HG03354 (cell line): ENCODE measurements at regions not wholly inside any gene's neighbourhood (a gene's known extent, or its start where the extent isn't known, plus 50 kb on each side); places are given as distances from the start of the nearest gene placed in this dataset.
A peak's percentile ranks its signal among the peaks of the same experiment; 100 is the strongest.
"Not testable (repeated sequence)": the region's sequence is repeated elsewhere in the genome, so short reads cannot be mapped to it uniquely, and the experiment has no call there.

Experiments
- ATAC-seq: cut with Tn5 transposase; IDR thresholded peaks from one replicate; pipeline ENCODE4 v1.9.1; 2021; ENCODE audit warnings: mild to moderate bottlenecking; ENCODE audit not compliant: unreplicated experiment, poor library complexity, severe bottlenecking

DNA sequence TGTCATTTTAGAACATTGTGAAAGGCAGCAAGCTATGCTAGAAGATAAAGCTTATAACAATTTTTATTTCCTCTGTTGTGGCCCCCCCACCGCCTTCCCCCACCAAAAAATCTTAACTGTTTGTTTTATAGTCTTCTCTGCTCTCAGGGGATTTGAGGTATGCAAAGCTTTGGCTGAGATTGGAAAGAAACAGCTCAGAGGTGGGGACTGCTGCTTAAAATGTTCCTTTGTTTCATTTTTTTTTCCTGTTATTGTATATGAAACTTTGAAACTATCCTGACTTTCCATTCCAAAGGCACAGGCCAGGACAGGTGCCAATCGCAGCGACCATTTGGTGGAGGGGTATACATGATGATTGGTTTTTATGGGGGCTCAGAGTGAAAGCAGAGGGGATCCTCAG lies 114.7 kb upstream of the PHACTR1 start:
- ATAC-seq = no peak

DNA sequence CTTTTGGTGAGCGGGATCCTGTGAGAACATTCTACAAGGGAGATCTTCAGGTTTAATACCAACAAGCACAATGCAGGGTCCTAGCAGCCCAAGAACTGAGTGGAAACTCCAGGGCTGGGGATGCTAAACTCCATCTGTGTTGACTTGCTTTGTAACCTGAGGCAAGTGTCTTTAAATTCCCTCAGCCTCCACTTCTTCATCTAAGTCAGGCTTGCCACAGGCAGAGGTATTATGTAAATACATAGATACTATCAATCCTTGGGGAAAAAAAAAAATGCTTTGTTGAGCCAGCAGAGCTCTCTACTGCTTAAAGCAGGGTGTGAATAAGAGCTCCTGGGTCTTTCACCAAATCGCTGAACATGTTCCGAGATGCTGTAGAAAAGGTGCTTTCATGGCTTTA lies 114.2 kb upstream of the PHACTR1 start:
- ATAC-seq = no peak

- no peak for ATAC-seq
These were observed 113.5 kb upstream of the PHACTR1 start for GRCh38 chr6:12602951-12603672.

DNA sequence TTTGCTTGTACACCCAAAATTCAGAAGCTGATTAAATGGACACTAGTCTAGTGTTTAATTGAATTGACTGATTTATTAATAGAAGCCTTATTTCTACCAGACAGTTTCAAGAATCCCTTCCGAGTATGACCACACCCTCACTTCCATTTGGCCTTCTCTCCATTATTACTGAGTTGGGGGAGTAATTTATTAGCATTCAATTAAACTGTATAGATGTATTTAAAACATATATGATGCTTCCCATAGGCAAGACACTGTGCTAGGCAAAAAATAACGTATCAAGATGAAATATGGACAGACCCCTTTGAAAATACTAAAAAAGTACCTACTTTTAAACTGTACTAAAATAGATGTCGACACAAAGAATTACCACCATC lies 112.9 kb upstream of the PHACTR1 start:
- no peak for ATAC-seq

DNA sequence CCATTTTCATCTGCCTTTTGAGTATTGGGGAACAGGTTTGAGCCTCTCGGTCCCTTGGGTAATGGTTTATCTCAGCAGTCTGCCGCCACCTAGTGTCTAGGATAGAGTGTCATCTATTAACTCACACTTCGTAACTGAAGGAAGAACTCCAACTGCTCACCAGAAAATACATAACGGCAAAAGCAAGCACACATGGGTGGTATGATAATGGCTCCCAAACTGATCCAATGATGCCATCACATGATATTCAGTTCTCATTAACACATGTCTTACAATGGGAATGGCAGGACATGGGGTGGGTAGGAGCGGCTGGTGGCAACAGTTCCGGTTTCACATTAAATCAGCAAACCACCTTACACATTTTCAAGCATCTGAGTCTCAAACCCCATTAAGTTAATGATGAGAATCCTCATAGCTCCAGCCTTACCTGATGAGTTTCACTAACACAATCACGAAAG lies 110.7 kb upstream of the PHACTR1 start:
- ATAC-seq = peak; percentile 59

GRCh38 chr6:12606616-12607015 lies 110.0 kb upstream of the PHACTR1 start:
- ATAC-seq = no peak

DNA sequence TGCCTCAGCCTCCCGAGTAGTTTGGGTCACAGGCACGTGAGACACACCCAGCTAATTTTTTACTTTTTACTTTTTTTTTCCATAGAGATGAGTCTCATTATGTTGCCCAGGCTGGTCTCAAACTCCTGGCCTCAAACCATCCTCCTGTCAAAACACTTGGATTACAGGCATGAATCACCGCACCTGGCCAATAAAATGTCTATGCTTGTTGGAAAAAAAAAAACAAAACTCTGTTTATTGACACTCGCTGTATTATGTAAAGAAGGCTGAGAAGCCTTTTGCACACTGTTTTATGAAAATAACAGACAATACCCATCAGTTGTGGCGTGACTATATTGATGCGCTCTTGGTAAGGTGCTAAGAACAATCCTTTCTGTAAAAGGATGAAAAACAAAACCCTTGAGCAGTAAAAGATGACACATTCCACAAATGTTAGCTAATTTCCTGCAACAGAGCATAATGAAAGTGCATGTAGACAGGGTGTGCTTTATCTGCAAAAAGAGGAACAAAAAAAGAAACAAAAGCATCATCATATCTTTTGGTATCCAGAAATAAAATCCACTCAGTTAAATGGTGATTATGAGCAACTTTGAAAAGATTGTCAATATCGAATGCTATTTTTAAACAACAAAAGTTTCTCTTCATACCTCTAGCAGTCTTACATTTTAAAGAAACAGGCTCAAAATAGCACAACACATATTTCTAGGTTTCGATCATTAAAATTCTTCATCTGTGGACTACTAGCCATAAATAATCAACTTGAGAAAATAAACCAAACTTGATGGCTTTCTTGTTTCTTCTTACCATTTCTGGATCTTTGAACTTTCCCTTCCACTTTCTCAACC lies 108.3 kb upstream of the PHACTR1 start:
- peak; percentile 76 for ATAC-seq

DNA sequence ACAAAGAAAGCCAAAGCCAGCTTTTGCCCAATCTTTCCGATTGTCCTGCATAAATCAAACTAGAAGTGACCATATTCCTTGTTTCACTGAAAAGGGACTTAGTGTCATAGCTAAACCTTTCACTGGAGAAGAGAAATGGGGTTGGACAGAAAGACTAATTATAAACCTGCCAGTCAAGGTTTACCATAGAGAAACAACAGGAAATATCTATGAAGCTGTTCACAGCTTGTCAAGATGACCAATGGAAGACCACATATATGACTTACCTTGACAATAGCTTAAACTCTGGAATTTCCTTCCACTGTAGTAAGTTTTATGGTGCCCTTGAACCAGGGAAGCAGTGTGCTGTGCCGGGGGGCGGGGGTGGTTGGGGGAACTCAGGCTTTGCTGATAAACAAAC lies 107.7 kb upstream of the PHACTR1 start:
- peak; percentile 21 for ATAC-seq

GRCh38 chr6:12609751-12610150 lies 106.8 kb upstream of the PHACTR1 start:
- ATAC-seq = no peak

DNA sequence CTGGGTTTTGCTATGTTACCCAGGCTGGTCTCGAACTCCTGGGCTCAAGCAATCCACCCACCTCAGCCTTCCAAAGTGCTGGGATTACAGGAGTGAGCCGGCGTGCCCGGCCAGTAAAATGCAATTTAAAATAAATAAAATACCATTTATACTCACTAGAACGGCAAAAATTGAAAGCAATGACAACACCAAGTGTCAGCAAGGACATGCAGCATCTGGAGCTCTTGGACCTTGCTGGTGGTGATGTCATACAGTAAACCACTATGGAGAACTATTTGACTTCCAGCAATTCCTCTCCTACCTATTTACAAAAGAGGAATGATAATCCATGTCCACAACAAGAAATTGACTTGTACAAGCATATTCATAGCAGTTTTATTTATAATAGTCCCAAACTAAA lies 105.7 kb upstream of the PHACTR1 start:
- ATAC-seq = no peak

GRCh38 chr6:12613811-12614210 lies 102.8 kb upstream of the PHACTR1 start:
- no peak for ATAC-seq

GRCh38 chr6:12614456-12614855 lies 102.1 kb upstream of the PHACTR1 start:
- no peak for ATAC-seq

DNA sequence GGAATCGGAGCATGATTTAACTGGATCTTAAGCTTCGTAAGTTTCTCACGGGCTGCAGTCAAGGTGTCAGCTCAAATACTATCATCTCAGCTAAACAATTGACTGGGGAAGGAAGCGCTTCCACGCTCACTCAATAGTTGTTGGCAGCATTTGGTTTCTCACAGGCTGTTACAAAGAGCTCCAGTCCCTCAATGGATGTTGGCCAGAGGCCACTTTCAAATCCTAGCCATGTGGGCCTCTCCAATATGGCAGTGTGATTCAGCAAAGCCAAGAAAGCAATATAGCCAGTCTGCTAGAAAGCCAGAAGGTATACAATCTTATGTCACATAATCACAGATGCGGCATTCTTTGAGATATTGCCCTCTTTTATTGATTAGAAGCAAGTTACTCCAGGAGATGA lies 98.3 kb upstream of the PHACTR1 start:
- no peak for ATAC-seq

DNA sequence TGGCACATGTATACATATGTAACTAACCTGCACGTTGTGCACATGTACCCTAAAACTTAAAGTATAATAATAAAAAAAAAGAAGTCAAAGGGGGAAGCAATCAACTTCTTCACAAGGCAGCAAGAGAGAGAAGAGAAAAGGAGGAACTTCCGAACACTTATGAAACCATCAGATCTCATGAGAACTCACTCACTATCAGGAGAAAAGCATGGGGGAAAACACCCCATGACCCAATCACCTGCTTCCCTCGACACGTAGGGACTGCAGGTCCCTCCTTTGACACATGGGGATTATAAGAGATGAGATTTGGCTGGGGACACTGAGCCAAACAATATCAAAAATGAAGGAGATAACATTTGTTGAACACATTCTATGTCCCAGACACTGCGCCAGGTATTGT lies 94.8 kb upstream of the PHACTR1 start:
- ATAC-seq = no peak

DNA sequence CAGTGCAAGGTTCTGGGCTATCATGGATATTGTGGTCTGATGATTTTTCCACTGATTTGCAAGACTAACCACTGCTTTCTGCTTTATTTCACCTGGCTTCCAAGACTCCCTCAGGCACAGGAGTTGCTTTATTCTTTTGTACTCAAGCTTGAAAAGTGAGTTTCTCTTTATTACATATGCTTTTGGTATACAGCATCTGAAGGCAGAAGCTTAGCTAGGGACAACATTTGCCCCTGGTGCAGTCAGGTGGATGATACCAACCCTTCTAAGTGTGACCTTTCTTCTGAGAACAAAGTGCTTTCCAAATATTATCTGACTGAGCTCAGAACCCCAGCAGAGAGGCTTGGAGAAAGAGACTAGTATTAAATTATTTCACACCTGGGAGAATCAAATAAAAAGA lies 94.0 kb upstream of the PHACTR1 start:
- ATAC-seq = no peak

GRCh38 chr6:12624142-12624837 lies 92.3 kb upstream of the PHACTR1 start:
- ATAC-seq = no peak

DNA sequence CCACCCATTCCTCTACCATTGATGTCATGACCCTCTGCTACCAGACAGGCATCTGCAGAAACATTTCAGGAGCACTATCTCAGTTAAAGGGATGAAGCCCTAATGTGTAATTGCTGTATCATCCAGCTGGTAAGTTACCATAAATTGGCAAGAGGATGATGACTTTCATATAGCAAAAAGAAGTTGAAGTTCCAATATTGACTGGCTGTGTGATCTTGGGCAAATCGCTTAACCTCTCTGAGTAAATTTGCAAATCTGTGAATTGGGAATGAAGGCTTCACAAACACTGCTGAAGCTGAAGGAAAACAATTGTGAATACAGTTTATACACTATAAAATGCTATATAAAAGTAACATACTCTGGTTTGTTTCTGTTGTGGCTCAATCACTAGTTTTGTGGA lies 89.5 kb upstream of the PHACTR1 start:
- ATAC-seq = no peak

DNA sequence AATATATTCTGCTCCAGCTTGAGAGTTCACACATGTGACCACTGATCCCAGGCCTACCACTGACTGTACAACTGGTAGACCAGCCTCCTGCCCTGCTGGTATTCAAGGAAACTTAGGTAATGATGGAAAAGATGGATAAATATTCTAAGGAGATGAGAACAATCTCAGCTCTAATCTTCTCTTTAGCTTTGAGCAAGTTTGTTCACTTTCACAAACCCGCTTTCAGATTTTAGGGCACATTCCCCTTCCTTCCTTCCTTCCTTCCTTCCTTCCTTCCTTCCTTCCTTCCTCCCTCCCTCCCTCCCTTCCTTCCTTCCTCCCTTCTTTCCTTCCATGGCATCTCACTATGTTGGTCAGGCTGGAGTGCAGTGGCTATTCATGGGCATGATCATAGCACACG lies 88.2 kb upstream of the PHACTR1 start:
- ATAC-seq = no peak

DNA sequence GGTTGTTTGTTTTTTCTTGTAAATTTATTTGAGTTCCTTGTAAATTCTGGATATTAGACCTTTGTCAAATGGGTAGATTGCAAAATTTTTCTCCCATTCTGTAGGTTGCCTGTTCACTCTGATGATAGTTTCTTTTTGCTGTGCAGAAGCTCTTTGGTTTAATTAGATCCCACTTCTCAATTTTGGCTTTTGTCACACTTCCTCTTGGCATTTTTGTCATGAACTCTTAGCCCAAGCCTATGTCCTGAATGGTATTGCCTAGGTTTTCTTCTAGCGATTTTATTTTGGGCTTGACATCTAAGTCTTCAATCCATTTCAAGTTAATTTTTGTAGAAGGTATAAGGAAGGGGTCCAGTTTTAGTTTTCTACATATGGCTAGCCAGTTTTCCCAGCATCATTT lies 82.8 kb upstream of the PHACTR1 start:
- ATAC-seq = not testable (repeated sequence)

DNA sequence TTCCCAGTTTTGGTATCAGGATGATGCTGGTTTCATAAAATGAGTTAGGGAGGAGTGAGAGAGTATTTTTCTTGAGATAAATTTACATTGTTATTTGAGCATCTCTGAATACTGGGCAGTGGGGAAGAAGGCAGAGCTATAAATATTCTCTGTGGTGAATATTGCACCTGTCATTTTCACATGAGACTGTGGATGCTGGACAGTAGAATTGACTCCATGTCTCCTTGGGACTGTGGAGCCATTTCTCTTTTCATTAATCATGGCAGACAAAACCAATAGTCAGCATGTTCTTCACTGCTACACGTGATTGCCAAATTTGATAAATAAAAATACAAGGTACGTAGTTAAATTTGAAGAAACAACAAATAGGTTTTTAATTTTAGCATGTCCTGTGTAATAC lies 81.2 kb upstream of the PHACTR1 start:
- ATAC-seq = no peak

DNA sequence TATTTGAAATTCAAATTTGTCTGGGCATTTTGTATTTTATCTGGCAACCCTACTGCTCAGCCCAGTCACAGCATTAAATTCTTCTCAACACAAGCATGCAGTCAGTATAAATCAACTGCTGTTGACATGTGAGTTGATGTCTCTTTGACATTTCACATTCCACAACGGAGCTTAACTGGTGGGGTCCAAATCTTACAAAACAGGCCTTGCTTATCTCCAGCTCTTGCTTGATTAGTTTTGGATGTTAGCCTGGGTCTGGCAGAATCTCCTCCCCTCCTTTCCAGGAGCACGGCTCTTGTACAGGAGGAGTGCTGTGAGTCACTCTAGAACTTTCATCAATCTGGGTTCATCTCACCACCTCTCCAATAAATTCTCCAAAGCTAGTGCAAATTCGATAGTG lies 80.8 kb upstream of the PHACTR1 start:
- ATAC-seq = no peak
